HT-29 (cell line): ENCODE measurements at regions not wholly inside any gene's neighbourhood (a gene's known extent, or its start where the extent isn't known, plus 50 kb on each side); places are given as distances from the start of the nearest gene placed in this dataset.
A peak's percentile ranks its signal among the peaks of the same experiment; 100 is the strongest.
"Not testable (repeated sequence)": the region's sequence is repeated elsewhere in the genome, so short reads cannot be mapped to it uniquely, and the experiment has no call there.

Experiments used
- DNase-seq: peaks from one replicate; pipeline ENCODE4 v3.0.0-alpha.2; 2015; ENCODE audit warnings: low spot score

- DNase-seq: peak; percentile 30
Measured at GRCh38 chr14:37711831-37712475, 116.5 kb downstream of the TTC6 start.

DNA sequence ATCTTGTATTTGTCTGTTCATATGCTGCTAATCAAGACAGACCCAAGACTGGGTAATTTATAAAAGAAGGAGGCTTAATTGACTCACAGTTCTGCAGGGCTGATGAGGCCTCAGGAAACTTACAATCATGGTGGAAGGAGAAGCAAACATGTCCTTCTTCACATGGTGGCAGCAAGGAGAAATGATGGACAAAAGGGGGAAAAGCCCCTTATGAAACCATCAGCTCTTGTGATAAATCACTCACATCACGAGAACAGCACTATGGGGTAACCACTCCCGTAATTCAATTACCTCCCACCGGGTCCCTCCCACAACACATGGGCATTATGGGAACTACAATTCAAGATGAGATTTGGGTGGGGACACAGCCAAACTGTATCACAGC lies 117.0 kb downstream of the TTC6 start:
- DNase-seq: not testable (repeated sequence)

GRCh38 chr14:37712976-37713431 lies 117.6 kb downstream of the TTC6 start:
- DNase-seq: no peak

DNA sequence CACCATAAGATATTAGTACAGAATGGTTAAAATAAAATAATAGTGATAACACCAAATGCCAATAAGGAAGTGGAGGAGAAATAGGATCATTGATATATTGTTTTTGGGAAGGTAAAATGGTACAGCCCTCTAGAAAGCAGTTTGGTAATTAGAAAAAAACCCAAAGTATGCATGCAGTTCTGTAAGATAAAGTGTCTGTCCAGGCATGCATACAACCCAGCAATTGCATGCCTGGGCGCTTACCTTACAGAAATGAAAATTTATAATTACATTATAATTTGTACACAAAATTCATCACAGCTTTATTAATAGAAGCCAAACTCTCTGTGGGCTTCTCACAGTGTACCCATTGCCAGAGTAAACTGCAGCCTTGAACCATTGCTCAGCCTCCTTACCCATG lies 124.7 kb downstream of the TTC6 start:
- no peak for DNase-seq

GRCh38 chr14:37721976-37722659 lies 126.7 kb downstream of the TTC6 start:
- no peak for DNase-seq

GRCh38 chr14:37723515-37723914 lies 128.1 kb downstream of the TTC6 start:
- no peak for DNase-seq

DNA sequence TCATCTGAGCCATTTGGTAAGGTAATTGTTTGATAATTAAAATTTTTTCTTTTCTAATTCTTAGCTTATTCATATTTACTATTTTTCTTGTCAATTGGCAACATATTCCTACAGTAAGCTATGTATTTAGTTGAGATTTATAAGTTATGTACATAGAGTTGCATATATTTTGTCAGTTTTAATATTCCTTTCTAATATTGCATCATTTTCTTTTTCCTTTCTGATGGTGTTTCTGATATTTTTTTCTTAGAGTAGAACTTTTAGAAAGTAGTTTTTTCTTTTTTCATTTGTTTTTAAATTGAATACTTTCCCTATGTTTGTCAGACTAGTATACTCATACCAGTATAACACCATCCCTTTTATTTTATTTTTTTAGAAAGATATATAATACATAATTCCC lies 131.3 kb downstream of the TTC6 start:
- DNase-seq: no peak

DNA sequence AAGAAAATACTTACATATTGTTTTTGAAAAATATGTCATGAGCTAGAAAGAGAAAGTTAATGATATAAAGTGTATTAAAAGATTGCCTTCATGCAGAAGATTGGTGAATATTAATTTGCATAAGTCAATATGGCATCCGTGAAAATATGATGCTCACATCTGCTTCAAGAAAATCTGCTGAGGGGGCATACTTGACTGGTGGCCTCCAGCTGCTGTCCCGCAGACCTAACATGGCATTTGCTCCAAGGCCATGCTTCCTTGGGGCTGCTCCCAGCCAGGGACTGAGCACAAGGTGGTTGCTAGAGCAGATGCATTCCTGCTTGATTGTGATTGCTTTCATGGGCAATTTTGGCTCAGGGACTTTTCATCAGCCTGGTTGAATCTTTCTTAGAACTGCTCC lies 133.8 kb downstream of the TTC6 start:
- DNase-seq: no peak

DNA sequence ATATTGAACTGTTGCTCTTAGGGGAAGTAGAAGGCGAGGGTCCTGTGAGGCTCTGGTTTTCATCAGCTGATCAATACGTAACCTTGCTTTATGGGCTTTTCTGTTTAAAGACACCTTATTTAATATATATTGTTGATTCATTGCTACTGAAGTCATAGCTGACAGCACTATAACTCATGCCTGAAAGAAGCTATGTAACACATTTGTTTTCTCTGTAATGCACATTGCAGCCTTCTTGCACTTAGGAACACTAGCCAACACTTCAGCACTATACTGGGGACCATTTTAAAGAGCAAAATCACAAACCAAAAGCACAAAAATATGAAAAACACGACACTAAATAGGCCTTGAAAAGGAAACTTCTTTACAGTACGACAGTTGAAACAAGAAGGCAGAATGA lies 135.7 kb downstream of the TTC6 start:
- DNase-seq: no peak

DNA sequence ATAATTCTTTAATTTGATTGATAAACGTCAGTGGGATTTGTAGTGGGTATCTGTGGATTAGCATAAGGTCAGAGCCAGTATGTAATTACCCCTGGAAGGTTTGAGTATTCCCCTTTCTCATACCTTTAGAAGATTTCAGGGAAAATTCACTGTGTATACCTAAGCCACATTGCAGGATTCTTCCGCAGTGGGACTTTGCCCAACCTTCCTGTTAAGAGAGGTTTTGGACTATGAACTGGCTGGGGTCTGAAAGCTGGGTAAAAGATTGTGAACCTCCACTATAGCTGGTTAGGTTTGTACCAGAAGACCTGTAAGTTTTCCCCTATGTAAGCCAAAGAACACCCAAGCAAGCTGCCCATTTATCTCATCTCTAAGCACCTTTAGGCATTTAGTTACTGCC lies 150.2 kb downstream of the TTC6 start:
- no peak for DNase-seq

DNA sequence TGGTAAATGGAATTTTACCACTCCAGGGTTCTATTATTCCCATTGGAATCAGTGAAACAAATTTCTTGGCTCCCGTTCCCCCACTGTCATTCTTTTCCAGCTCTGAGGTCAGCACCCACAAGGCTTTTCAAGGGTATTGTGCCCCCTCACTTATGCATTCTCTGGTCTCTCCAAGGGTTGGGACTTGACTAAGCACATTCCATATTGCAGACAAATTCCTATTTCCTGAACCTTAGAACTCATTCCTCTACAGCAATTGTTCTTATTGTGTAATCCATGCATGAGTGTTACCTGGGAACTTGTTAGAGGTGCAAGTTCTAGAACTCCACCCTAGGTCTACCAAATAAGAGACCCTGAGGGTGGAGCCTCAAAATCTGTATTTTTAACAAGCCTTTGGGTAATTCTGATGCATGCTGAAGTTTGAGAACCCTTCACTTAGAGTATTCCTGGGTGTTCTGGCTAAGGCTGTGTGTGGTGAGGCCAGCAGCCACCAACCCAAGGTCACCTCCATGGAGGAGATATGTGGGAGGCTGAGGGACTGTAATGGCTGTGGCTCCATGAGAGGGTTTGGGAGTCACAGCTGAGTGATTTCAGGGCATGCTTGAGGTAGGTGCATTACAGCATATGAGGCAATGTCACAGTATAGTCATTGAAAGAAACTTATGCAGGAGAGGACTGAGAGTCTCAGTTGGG lies 150.9 kb downstream of the TTC6 start:
- no peak for DNase-seq

- no peak for DNase-seq
Measured at GRCh38 chr14:37753459-37753858, 158.0 kb downstream of the TTC6 start.

DNA sequence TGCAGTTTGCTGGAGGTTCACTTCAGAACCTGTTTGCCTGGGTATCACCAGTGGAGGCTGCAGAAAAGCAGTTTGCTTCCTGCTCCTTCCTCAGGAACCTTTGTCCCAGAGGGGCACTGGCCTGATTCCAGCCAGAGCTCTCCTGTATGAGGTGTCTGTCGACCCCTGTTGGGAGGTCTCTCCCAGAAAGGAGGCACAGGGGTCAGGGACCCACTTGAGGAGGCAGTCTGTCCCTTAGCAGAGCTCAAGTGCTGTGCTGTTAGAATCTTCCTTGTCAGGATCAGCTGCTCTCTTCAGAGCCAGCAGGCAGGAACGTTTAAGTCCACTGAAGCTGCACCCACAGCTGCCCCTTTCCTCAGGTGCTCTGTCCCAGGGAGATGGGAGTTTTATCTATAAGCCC lies 164.8 kb downstream of the TTC6 start:
- DNase-seq: not testable (repeated sequence)

GRCh38 chr14:37763266-37763665 lies 167.8 kb downstream of the TTC6 start:
- no peak for DNase-seq

DNA sequence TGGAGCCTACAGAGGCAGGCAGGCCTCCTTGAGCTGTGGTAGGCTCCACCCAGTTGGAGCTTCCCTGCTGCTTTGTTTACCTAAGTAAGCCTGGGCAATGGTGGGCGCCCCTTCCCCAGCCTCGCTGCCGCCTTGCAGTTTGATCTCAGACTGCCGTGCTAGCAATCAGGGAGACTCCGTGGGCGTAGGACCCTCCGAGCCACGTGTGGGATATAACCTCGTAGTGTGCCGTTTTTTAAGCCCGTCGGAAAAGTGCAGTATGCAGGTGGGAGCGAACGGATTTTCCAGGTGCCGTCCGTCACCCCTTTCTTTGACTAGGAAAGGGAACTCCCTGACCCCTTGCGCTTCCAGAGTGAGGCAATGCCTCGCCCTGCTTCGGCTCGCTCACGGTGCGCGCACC lies 176.9 kb downstream of the TTC6 start:
- not testable (repeated sequence) for DNase-seq

GRCh38 chr14:37776791-37777499 lies 181.5 kb downstream of the TTC6 start:
- DNase-seq: no peak

- DNase-seq: no peak
Measured at GRCh38 chr14:37778135-37778943, 182.9 kb downstream of the TTC6 start.

GRCh38 chr14:37779480-37779879 lies 184.1 kb downstream of the TTC6 start:
- no peak for DNase-seq

DNA sequence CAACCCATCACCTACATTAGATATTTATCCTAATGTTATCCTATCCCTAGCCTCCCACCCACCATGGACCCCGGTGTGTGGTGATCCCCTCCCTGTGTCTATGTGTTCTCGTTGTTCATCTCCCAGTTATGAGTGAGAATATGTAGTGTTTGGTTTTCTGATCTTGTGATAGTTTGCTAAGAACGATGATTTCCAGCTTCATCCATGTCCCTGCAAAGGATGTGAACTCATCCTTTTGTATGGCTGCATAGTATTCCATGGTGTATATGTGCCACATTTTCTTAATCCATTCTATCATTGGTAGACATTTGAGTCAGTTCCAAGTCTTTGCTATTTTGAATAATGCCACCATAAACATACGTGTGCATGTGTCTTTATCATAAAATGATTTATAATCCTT lies 185.3 kb downstream of the TTC6 start:
- not testable (repeated sequence) for DNase-seq

DNA sequence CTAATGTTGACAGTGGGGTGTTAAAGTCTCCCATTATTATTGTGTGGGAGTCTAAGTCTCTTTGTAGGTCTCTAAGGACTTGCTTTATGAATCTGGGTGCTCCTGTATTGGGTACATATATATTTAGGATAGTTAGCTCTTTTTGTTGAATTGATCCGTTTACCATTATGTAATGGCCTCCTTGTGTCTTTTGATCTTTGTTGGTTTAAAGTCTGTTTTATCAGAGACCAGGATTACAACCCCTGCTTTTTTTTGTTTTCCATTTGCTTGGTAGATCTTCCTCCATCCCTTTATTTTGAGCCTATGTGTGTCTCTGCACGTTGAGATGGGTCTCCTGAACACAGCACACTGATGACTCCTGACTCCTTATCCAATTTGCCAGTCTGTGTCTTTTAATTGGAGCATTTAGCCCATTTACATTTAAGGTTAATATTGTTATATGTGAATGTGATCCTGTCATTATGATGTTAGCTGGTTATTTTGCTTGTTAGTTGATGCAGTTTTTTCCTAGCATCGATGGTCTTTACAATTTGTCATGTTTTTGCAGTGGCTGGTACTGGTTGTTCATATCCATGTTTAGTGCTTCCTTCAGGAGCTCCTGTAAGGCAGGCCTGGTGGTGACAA lies 188.9 kb downstream of the TTC6 start:
- not testable (repeated sequence) for DNase-seq

DNA sequence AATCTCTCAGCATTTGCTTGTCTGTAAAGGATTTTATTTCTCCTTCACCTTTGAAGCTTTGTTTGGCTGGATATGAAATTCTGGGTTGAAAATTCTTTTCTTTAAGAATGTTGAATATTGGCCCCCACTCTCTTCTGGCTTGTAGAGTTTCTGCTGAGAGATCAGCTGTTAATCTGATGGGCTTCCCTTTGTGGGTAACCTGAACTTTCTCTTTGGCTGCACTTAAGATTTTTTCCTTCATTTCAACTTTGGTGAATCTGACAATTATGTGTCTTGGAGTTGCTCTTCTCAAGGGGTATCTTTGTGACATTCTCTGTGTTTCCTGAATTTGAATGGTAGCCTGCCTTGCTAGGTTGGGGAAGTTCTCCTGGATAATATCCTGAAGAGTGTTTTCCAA lies 189.4 kb downstream of the TTC6 start:
- not testable (repeated sequence) for DNase-seq
